HS-27A (cell line): ENCODE measurements at regions not wholly inside any gene's neighbourhood (a gene's known extent, or its start where the extent isn't known, plus 50 kb on each side); places are given as distances from the start of the nearest gene placed in this dataset.
"Not testable (repeated sequence)": the region's sequence is repeated elsewhere in the genome, so short reads cannot be mapped to it uniquely, and the experiment has no call there.

ENCODE experiments used
- DNase-seq: peaks from one replicate; pipeline ENCODE4 v3.0.0-alpha.2; 2012; ENCODE audit warnings: low read depth, missing footprints

GRCh38 chr17:62196587-62196986 lies 131.5 kb upstream of the MED13 start:
- not testable (repeated sequence) for DNase-seq

- DNase-seq, result no peak
Observed at GRCh38 chr17:62194401-62194800, 129.3 kb upstream of the MED13 start.

GRCh38 chr17:62193249-62193648 lies 128.2 kb upstream of the MED13 start:
- no peak for DNase-seq

GRCh38 chr17:62191390-62192361 lies 126.6 kb upstream of the MED13 start:
- no peak for DNase-seq

- no peak for DNase-seq
Observed at GRCh38 chr17:62189377-62189776, 124.3 kb upstream of the MED13 start.

- DNase-seq, result no peak
Observed at GRCh38 chr17:62188713-62189112, 123.6 kb upstream of the MED13 start.

GRCh38 chr17:62187681-62188080 lies 122.6 kb upstream of the MED13 start:
- no peak for DNase-seq

GRCh38 chr17:62186841-62187240 lies 121.8 kb upstream of the MED13 start:
- DNase-seq, result no peak

- DNase-seq, result no peak
Observed at GRCh38 chr17:62180772-62181171, 115.7 kb upstream of the MED13 start.

GRCh38 chr17:62179525-62180161 lies 114.6 kb upstream of the MED13 start:
- DNase-seq, result peak; percentile 66

GRCh38 chr17:62178579-62178978 lies 113.5 kb upstream of the MED13 start:
- DNase-seq, result no peak

GRCh38 chr17:62172492-62173291 lies 107.6 kb upstream of the MED13 start:
- no peak for DNase-seq

- DNase-seq, result no peak
Observed at GRCh38 chr17:62167076-62167475, 102.0 kb upstream of the MED13 start.

- no peak for DNase-seq
Observed at GRCh38 chr17:62164747-62165722, 100.0 kb upstream of the MED13 start.

- no peak for DNase-seq
Observed at GRCh38 chr17:62163847-62164246, 98.8 kb upstream of the MED13 start.

- DNase-seq, result no peak
Observed at GRCh38 chr17:62162898-62163297, 97.8 kb upstream of the MED13 start.

GRCh38 chr17:62161405-62162148 lies 96.5 kb upstream of the MED13 start:
- DNase-seq, result no peak

GRCh38 chr17:62160816-62161215 lies 95.7 kb upstream of the MED13 start:
- DNase-seq, result no peak

- no peak for DNase-seq
Observed at GRCh38 chr17:62159994-62160393, 94.9 kb upstream of the MED13 start.

- no peak for DNase-seq
Observed at GRCh38 chr17:62156949-62157348, 91.9 kb upstream of the MED13 start.

- DNase-seq, result no peak
Observed at GRCh38 chr17:62154909-62155308, 89.8 kb upstream of the MED13 start.
